Ishikawa (cell line): ENCODE measurements at regions not wholly inside any gene's neighbourhood (a gene's known extent, or its start where the extent isn't known, plus 50 kb on each side); places are given as distances from the start of the nearest gene placed in this dataset.

Experiments
- CEBPB ChIP-seq: IDR thresholded peaks from 2 replicates; pipeline ENCODE4 v1.6.1; 2012
- CREB1 ChIP-seq: IDR thresholded peaks from 2 replicates; pipeline ENCODE4 v1.6.1; 2012; ENCODE audit warnings: low read depth
- EGR1 ChIP-seq: IDR thresholded peaks from 2 replicates; pipeline ENCODE4 v1.6.1; 2012
- EP300 ChIP-seq: IDR thresholded peaks from 2 replicates; pipeline ENCODE4 v1.6.1; 2012; ENCODE audit warnings: borderline replicate concordance
- FOXM1 ChIP-seq: IDR thresholded peaks from 2 replicates; pipeline ENCODE4 v1.6.1; 2012; ENCODE audit warnings: low read depth, borderline replicate concordance
- MAX ChIP-seq: IDR thresholded peaks from 2 replicates; pipeline ENCODE4 v1.6.1; 2012
- NFIC ChIP-seq: IDR thresholded peaks from 2 replicates; pipeline ENCODE4 v1.6.1; 2012
- RAD21 ChIP-seq: IDR thresholded peaks from 2 replicates; pipeline ENCODE4 v1.6.1; 2012; ENCODE audit warnings: low read depth
- TAF1 ChIP-seq: IDR thresholded peaks from 2 replicates; pipeline ENCODE4 v1.6.1; 2012; ENCODE audit warnings: low read depth, mild to moderate bottlenecking
- TCF12 ChIP-seq: IDR thresholded peaks from 2 replicates; pipeline ENCODE4 v1.6.1; 2012; ENCODE audit warnings: low read depth
- TEAD4 ChIP-seq: IDR thresholded peaks from 2 replicates; pipeline ENCODE4 v1.6.1; 2012
- USF1 ChIP-seq: IDR thresholded peaks from 2 replicates; pipeline ENCODE4 v1.6.1; 2012
- YY1 ChIP-seq: IDR thresholded peaks from 2 replicates; pipeline ENCODE4 v1.6.1; 2012; ENCODE audit warnings: low read depth
- ZBTB7A ChIP-seq: IDR thresholded peaks from 2 replicates; pipeline ENCODE4 v1.6.1; 2012; ENCODE audit warnings: low read depth
- TF ChIP-seq, protein P1 (sequence below): IDR thresholded peaks from 2 replicates; pipeline ENCODE4 v1.6.1; 2012; ENCODE audit warnings: low read depth, mild to moderate bottlenecking

DNA sequence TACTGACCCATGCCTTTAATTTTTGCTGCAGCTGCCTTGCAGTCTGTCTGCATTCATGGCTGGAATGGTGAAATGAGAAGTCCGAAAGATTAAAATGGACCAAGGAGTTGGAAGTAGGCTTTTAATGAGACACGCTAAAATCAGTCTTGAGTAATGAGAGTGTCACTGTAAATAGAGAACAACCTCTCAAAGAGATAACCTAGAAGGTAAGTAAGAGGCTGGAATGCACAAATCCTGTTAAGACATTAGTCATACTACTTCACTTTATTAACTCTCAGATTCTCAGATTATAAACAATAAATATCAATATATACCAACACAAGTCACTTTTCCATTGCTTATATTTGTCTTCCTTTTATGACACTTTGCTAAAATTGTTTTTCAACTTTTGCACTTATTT, 880.6 kb upstream of the C9orf72 start:
- TF ChIP-seq CREB1 = no peak
- no peak for TF ChIP-seq ZBTB7A
- no peak for TF ChIP-seq MAX
- no peak for TF ChIP-seq EP300
- TF ChIP-seq TEAD4 = no peak
- no peak for TF ChIP-seq FOXM1
- TF ChIP-seq TAF1 = no peak

DNA sequence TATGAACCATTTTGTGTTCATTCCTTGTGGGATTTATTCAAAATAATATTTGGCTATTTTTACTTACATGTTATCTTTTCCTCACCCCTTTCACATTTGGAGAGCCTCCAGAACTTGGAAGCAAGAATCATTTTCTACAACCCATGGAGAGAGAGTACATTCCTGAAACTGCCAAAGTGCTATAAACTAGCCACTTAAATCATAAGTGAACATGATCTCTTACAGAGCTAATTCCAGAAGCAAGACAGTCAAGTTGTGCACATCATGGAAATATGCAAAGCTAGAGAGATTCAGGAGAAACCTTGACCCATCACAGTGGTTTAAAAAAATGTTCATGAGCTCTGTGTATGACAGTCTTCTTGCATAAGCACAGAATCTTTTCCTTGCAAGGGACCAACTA, 883.6 kb upstream of the C9orf72 start:
- TF ChIP-seq YY1 (no peak), TEAD4 (no peak), ZBTB7A (no peak), EGR1 (no peak), TCF12 (no peak), EP300 (no peak), USF1 (no peak), RAD21 (no peak), TAF1 (no peak), CEBPB (no peak), CREB1 (no peak), NFIC (no peak), MAX (no peak), FOXM1 (no peak)
- TF ChIP-seq, protein P1, sequence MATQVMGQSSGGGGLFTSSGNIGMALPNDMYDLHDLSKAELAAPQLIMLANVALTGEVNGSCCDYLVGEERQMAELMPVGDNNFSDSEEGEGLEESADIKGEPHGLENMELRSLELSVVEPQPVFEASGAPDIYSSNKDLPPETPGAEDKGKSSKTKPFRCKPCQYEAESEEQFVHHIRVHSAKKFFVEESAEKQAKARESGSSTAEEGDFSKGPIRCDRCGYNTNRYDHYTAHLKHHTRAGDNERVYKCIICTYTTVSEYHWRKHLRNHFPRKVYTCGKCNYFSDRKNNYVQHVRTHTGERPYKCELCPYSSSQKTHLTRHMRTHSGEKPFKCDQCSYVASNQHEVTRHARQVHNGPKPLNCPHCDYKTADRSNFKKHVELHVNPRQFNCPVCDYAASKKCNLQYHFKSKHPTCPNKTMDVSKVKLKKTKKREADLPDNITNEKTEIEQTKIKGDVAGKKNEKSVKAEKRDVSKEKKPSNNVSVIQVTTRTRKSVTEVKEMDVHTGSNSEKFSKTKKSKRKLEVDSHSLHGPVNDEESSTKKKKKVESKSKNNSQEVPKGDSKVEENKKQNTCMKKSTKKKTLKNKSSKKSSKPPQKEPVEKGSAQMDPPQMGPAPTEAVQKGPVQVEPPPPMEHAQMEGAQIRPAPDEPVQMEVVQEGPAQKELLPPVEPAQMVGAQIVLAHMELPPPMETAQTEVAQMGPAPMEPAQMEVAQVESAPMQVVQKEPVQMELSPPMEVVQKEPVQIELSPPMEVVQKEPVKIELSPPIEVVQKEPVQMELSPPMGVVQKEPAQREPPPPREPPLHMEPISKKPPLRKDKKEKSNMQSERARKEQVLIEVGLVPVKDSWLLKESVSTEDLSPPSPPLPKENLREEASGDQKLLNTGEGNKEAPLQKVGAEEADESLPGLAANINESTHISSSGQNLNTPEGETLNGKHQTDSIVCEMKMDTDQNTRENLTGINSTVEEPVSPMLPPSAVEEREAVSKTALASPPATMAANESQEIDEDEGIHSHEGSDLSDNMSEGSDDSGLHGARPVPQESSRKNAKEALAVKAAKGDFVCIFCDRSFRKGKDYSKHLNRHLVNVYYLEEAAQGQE = no peak

DNA sequence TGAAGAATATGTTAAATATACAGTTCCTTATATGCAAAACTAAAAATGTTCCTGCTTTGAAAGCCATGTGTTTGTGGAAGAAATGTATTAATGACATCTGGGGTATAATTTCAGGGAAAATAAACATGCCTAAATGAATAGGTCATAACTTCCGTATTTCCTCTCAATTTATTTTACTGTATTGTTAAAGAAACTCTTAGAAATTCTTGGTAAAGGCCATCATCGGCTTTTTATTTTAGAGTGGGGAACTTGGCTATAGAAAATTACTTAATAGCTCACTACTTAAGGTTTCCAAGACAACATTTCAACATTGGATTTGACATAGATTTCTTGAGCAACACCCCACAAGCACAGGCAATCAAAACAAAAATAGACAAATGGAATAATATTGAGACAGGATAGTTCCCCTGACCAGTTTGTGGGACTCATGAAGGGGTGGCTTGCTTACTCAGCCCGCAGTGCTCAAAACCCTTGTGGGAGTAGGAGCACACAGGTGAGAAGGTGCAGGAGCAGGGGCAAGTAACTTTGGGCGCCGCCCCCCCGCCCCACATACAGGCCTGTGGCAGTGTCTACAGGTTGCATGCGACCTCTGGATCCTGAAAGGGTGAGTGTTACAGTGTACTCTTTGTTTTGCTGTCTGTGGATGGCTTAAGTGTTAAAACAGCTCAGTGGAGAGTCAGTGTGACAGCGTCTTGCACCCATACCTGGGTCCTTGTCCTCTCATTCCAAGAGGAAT, 891.4 kb upstream of the C9orf72 start:
- TF ChIP-seq USF1 (no peak), ZBTB7A (no peak), EP300 (no peak), MAX (no peak), TEAD4 (no peak), CREB1 (no peak), EGR1 (no peak), NFIC (no peak), RAD21 (no peak), TCF12 (no peak), YY1 (no peak), TAF1 (no peak), FOXM1 (no peak), CEBPB (no peak)
- TF ChIP-seq, protein P1 = no peak

- TF ChIP-seq NFIC = no peak
- no peak for TF ChIP-seq ZBTB7A
- TF ChIP-seq TAF1 = no peak
- no peak for TF ChIP-seq TCF12
- no peak for TF ChIP-seq EGR1
- no peak for TF ChIP-seq TEAD4
- no peak for TF ChIP-seq FOXM1
- no peak for TF ChIP-seq YY1
- TF ChIP-seq CREB1 = no peak
- no peak for TF ChIP-seq MAX
- TF ChIP-seq USF1 = no peak
- TF ChIP-seq, protein P1 = no peak
- no peak for TF ChIP-seq RAD21
- no peak for TF ChIP-seq EP300
- no peak for TF ChIP-seq CEBPB
Observed at GRCh38 chr9:28471261-28471660, 898.0 kb upstream of the C9orf72 start.
